ENCODE measurements at regions not wholly inside any gene's neighbourhood (a gene's known extent, or its start where the extent isn't known, plus 50 kb on each side); places are given as distances from the start of the nearest gene placed in this dataset.
"Not testable (repeated sequence)": the region's sequence is repeated elsewhere in the genome, so short reads cannot be mapped to it uniquely, and the experiment has no call there.

DNA sequence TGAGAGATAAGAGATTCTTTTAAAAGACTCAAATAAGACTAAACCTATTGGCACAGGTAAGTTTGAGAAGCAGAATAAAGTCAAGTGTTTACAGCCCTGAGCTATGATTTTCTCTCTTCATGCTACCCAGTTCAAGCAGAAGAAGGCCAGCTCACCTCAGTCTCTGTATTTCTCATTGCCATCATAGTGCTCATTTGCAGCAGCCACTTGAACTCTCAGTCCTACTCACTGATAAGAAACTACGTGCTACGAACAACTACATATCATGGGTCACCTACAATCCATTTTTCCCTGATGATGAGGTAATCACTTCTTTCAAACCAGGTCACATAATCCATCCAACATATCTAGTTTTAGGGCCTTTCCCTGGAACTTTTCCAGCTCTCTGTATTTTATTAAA is 617.5 kb downstream of the JRKL start:
- Histone ChIP-seq H3K4me3 (ENCODE audit: low read length) (no peak overlapping the region), H3K4me1 (ENCODE audit: insufficient read depth, low read length) (no peaks in the 10 kb centered on the region), H3K9me3 (ENCODE audit: low read length) (no peaks in the 10 kb centered on the region), H3K36me3 (ENCODE audit: insufficient read depth, low read length) (no peaks in the 10 kb centered on the region), H2AFZ (ENCODE audit: low read depth, low read length) (no peak overlapping the region), H3K27me3 (ENCODE audit: insufficient read depth, low read length) (peaks cover 3% of the 10 kb centered on the region)

DNA sequence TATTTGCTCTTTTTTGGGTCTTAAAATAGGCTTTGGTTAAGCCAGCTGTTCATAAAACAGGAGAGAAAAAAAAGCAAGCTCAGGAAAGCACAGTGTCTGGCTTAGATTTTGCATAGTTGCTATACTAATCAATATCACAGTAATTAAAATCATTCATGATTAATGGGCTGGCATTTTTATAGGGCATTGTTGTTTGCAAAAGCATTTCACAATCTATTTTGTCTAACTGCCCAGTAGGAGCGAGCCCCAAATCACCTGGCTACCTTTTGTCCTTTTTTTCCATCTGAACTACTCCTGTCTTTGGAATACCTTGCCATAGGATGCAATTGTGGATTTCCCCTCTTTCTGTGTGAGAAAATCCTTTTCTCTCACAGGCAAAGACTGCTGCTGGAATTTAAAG is 619.8 kb downstream of the JRKL start:
- peaks cover 3% of the 10 kb centered on the region for H3K27me3 ChIP-seq (ENCODE audit: insufficient read depth, low read length)
- no peak overlapping the region for H2AFZ ChIP-seq (ENCODE audit: low read depth, low read length)
- no peaks in the 10 kb centered on the region for H3K4me1 ChIP-seq (ENCODE audit: insufficient read depth, low read length)
- H3K9me3 ChIP-seq (ENCODE audit: low read length) = no peaks in the 10 kb centered on the region
- H3K36me3 ChIP-seq (ENCODE audit: insufficient read depth, low read length) = no peaks in the 10 kb centered on the region
- H3K4me3 ChIP-seq (ENCODE audit: low read length) = no peak overlapping the region

DNA sequence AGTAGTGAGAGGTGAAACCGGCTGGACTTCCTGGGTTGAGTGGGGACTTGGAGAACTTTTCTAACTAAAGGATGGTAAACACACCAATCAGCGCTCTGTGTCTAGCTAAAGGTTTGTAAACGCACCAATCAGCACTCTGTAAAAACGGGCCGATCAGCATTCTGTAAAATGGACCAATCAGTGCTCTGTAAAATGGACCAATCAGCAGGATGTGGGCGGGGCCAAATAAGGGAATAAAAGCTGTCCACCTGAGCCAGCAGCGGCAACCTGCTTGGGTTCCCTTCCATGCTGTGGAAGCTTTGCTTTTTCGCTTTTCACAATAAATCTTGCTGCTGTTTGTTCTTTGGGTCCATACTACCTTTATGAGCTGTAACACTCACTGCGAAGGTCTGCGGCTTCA is 621.2 kb downstream of the JRKL start:
- not testable (repeated sequence) for H3K4me3 ChIP-seq (ENCODE audit: low read length); H3K9me3 ChIP-seq (ENCODE audit: low read length); H2AFZ ChIP-seq (ENCODE audit: low read depth, low read length); H3K4me1 ChIP-seq (ENCODE audit: insufficient read depth, low read length); H3K36me3 ChIP-seq (ENCODE audit: insufficient read depth, low read length); H3K27me3 ChIP-seq (ENCODE audit: insufficient read depth, low read length)

DNA sequence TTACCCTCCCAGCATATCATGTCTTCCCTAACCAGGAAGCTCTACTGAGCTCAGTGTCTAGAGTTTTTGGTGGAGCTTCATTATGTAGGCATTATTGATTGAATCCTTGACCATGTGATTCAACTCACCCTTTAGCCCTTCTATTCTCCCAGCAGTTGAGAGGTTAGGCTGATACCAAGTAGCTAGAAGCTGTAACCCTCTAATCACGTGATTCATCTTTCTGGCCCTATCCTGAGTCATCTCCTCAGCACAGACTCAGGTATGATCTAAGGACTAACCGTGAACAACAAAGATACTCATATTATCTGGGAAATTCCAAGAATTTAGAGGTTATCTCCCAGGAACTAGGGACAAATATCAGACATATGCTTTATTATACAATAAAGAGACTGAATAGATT is 625.5 kb downstream of the JRKL start:
- Histone ChIP-seq H3K4me3 (ENCODE audit: low read length) (no peak overlapping the region), H3K36me3 (ENCODE audit: insufficient read depth, low read length) (no peaks in the 10 kb centered on the region), H2AFZ (ENCODE audit: low read depth, low read length) (no peak overlapping the region), H3K27me3 (ENCODE audit: insufficient read depth, low read length) (no peaks in the 10 kb centered on the region), H3K4me1 (ENCODE audit: insufficient read depth, low read length) (no peaks in the 10 kb centered on the region), H3K9me3 (ENCODE audit: low read length) (no peaks in the 10 kb centered on the region)

DNA sequence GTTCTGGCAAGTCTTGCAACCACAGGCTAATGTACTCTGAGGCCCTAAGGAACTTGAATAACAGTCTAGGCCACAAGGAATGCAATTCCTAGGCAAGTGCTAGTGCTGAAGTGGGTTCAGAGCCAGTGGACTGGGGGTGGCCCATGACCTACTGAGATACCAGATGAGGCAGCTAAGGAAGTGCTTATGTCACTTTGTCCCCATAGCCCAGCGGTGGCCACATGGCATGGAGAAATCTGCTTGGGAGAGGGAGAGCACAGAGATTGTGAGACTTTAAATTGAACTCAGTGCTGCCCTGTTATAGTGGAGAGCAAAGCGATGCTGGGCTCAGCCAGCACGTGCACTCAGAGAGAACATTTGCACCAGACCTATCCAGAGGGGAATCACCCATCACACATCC is 629.5 kb downstream of the JRKL start:
- Histone ChIP-seq H2AFZ (ENCODE audit: low read depth, low read length) (no peak overlapping the region), H3K9me3 (ENCODE audit: low read length) (no peaks in the 10 kb centered on the region), H3K27me3 (ENCODE audit: insufficient read depth, low read length) (no peaks in the 10 kb centered on the region), H3K36me3 (ENCODE audit: insufficient read depth, low read length) (no peaks in the 10 kb centered on the region), H3K4me3 (ENCODE audit: low read length) (no peak overlapping the region), H3K4me1 (ENCODE audit: insufficient read depth, low read length) (no peaks in the 10 kb centered on the region)

DNA sequence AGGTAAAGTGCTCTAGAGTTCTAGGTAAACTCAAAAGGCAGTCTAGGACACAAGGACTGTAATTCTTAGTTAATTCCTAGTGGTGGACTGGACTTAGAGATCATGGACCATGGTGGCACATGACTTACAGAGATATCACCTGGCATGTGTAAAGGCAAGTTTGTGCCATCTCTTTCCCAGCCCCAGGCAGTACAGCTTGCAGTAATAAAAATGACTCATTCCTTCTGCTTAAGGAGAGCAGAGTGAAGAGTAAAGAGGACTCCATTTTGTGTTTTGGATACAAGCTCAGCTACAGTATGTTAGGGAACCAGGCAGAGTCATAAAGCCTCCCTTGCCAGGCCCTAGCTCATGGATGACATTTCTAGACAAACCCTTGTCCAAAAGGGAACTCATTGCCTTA is 629.9 kb downstream of the JRKL start:
- Histone ChIP-seq H3K4me3 (ENCODE audit: low read length) (no peak overlapping the region), H2AFZ (ENCODE audit: low read depth, low read length) (no peak overlapping the region), H3K9me3 (ENCODE audit: low read length) (no peaks in the 10 kb centered on the region), H3K36me3 (ENCODE audit: insufficient read depth, low read length) (no peaks in the 10 kb centered on the region), H3K27me3 (ENCODE audit: insufficient read depth, low read length) (no peaks in the 10 kb centered on the region), H3K4me1 (ENCODE audit: insufficient read depth, low read length) (no peaks in the 10 kb centered on the region)

DNA sequence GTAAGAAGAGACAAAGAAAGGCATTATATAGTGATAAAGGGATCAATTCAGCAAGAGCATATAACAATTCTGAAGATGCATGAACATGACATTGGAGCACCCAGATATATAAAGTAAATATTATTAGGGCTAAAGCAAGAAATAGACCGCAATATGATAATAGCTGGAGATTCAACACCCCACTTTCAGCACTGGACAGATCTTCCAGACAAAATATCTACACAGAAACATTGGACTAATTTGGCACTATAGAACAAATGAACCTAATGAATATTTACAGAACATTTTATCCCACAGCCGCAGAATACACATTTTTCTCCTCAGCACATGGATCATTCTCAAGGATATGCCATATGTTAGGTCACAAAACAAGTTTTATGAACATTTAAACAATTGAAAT is 633.1 kb downstream of the JRKL start:
- Histone ChIP-seq H3K9me3 (ENCODE audit: low read length) (no peaks in the 10 kb centered on the region), H2AFZ (ENCODE audit: low read depth, low read length) (no peak overlapping the region), H3K4me1 (ENCODE audit: insufficient read depth, low read length) (no peaks in the 10 kb centered on the region), H3K27me3 (ENCODE audit: insufficient read depth, low read length) (no peaks in the 10 kb centered on the region), H3K4me3 (ENCODE audit: low read length) (no peak overlapping the region), H3K36me3 (ENCODE audit: insufficient read depth, low read length) (no peaks in the 10 kb centered on the region)

DNA sequence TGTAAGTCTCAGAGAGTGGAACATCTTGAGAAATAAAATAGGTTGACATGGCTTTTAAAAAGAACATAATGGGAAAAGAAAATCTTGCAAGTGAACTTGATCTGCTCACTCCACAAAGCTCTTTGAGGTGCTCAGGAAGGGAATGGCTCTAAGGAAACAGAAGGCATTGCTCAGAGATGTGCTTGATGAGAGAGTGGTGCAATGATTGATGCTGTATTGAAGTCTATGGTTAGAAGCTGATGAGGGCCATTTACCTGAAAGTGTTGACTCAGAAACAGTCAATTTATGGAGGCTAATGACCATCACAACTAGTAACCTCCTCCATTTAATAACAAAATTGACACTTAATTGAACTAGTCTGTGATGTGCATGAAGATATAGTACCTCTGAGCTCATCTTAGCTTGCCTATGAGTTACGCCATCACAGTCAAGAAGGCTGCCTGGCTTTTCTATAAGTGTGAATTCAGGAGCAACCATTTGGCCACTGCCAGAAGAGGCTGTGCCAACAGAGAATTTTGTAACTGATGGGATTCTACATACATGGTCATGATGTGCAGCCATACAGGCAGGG is 639.1 kb downstream of the JRKL start:
- Histone ChIP-seq H3K9me3 (ENCODE audit: low read length) (no peaks in the 10 kb centered on the region), H3K4me1 (ENCODE audit: insufficient read depth, low read length) (no peaks in the 10 kb centered on the region), H3K36me3 (ENCODE audit: insufficient read depth, low read length) (no peaks in the 10 kb centered on the region), H3K4me3 (ENCODE audit: low read length) (no peak overlapping the region), H2AFZ (ENCODE audit: low read depth, low read length) (no peak overlapping the region), H3K27me3 (ENCODE audit: insufficient read depth, low read length) (no peaks in the 10 kb centered on the region)

DNA sequence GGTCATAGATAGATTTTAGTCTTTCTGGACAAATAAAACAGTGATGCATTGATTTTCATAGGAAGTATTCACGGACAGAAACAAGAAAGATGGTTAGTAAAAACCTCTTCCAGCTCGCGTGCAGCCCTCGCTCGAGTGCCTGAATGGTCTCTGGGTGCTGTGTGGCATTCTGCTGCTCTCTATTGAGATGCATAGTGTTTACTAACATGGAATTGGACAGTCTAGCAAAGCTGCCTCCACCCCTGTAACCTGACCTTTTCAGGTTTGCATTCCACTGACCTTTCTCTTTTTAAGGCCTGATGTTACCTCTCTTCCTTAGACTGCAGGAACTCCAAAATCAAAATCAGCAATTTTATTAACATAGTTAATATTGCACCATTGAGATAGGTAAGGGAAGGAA is 643.4 kb downstream of the JRKL start:
- Histone ChIP-seq H3K4me1 (ENCODE audit: insufficient read depth, low read length) (no peaks in the 10 kb centered on the region), H3K9me3 (ENCODE audit: low read length) (no peaks in the 10 kb centered on the region), H3K36me3 (ENCODE audit: insufficient read depth, low read length) (no peaks in the 10 kb centered on the region), H3K27me3 (ENCODE audit: insufficient read depth, low read length) (no peaks in the 10 kb centered on the region), H3K4me3 (ENCODE audit: low read length) (no peak overlapping the region), H2AFZ (ENCODE audit: low read depth, low read length) (no peak overlapping the region)

DNA sequence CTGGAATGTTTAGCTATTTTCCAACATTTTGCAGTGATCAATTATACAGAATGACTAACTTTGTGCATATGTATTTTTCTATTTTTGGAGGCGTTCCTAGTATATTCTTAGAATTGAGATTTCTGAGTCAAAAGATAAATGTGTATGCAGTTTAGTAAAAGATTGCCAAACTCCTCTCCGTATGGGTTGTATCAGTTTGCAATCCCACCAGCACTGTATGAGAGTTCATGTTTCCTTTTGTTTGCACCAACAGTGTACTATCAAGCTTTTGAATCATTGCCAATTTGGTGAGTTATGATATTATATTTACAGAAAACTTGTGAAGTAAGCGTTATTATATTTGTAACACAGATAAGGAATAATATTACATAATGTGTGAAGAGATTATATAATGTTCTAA is 658.7 kb downstream of the JRKL start:
- H3K4me3 ChIP-seq (ENCODE audit: low read length) = no peak overlapping the region
- no peak overlapping the region for H2AFZ ChIP-seq (ENCODE audit: low read depth, low read length)
- no peaks in the 10 kb centered on the region for H3K27me3 ChIP-seq (ENCODE audit: insufficient read depth, low read length)
- H3K9me3 ChIP-seq (ENCODE audit: low read length) = no peaks in the 10 kb centered on the region
- H3K36me3 ChIP-seq (ENCODE audit: insufficient read depth, low read length) = no peaks in the 10 kb centered on the region
- no peaks in the 10 kb centered on the region for H3K4me1 ChIP-seq (ENCODE audit: insufficient read depth, low read length)

DNA sequence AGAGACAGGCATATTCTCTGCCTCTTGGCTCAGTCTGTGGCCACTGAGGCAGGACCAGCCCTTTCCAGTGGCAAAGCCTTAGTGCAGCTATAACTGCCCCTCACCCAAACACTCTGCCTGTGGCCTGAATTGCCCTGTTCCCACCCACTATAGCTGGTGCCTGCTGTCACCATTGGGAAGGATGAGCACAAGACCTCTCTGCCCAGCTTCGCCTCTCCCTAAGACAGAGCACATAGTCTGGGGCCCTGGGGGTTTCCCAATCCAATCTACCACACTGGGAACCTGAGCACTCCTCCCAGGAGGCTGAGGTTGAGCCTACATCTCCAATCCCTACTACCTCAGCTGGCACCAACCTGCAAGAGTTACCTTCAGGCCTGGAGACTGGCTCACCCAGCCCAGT is 670.4 kb downstream of the JRKL start:
- Histone ChIP-seq H2AFZ (ENCODE audit: low read depth, low read length) (no peak overlapping the region), H3K4me3 (ENCODE audit: low read length) (no peak overlapping the region), H3K4me1 (ENCODE audit: insufficient read depth, low read length) (no peaks in the 10 kb centered on the region), H3K9me3 (ENCODE audit: low read length) (no peaks in the 10 kb centered on the region), H3K27me3 (ENCODE audit: insufficient read depth, low read length) (no peaks in the 10 kb centered on the region), H3K36me3 (ENCODE audit: insufficient read depth, low read length) (no peaks in the 10 kb centered on the region)

DNA sequence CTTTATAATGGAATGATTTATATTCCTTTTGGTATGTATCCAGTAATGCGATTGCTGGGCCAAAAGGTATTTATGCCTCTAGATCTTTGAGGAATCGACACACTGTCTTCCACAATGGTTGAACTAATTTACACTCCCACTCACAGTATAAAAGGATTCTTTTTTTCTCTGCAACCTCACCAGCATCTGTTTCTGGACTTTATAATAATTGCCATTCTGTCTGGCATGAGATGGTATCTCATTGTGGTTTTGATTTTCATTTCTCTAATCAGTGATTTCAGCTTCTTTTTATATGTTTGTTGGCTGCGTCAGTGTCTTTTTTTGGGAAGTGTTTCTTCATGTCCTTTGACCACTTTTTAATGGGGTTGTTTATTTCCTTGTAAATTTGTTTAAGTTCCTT is 679.3 kb downstream of the JRKL start:
- Histone ChIP-seq H2AFZ (ENCODE audit: low read depth, low read length) (no peak overlapping the region), H3K36me3 (ENCODE audit: insufficient read depth, low read length) (no peaks in the 10 kb centered on the region), H3K4me1 (ENCODE audit: insufficient read depth, low read length) (no peaks in the 10 kb centered on the region), H3K9me3 (ENCODE audit: low read length) (no peaks in the 10 kb centered on the region), H3K4me3 (ENCODE audit: low read length) (no peak overlapping the region), H3K27me3 (ENCODE audit: insufficient read depth, low read length) (no peaks in the 10 kb centered on the region)

DNA sequence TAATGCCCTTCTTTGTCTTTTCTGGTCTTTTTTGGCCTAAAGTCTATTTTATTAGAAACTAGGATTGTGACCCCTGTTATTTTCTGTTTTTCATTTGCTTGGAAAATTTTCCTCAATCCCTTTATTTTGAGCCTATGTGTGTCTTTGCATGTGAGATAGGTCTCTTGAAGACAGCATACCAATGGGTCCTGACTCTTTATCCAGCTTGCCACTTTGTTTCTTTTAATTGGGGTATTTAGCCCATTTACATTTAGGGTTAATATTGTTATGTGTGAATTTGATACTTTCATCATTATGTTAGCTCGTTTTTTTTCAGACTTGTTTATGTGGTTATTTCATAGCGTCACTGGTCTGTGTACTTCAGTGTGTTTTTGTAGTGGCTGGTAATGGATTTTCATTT is 682.6 kb downstream of the JRKL start:
- no peaks in the 10 kb centered on the region for H3K36me3 ChIP-seq (ENCODE audit: insufficient read depth, low read length)
- no peak overlapping the region for H3K4me3 ChIP-seq (ENCODE audit: low read length)
- no peaks in the 10 kb centered on the region for H3K9me3 ChIP-seq (ENCODE audit: low read length)
- H3K27me3 ChIP-seq (ENCODE audit: insufficient read depth, low read length) = no peaks in the 10 kb centered on the region
- no peaks in the 10 kb centered on the region for H3K4me1 ChIP-seq (ENCODE audit: insufficient read depth, low read length)
- H2AFZ ChIP-seq (ENCODE audit: low read depth, low read length) = no peak overlapping the region

DNA sequence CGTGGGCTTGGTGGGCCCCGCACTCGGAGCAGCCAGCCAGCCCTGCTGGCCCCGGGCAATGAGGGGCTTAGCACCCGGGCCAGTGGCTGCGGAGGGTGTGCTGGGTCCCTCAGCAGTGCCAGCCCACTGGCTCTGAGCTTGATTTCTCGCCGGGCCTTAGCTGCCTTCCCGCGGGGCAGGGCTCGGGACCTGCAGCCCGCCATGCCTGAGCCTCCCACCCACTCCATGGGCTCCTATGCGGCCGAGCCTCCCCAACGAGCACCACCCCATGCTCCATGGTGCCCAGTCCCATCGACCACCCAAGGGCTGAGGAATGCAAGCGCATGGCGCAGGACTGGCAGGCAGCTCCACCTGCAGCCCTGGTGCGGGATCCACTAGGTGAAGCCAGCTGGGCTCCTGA is 686.9 kb downstream of the JRKL start:
- H3K36me3 ChIP-seq (ENCODE audit: insufficient read depth, low read length); H2AFZ ChIP-seq (ENCODE audit: low read depth, low read length); H3K4me3 ChIP-seq (ENCODE audit: low read length); H3K4me1 ChIP-seq (ENCODE audit: insufficient read depth, low read length); H3K9me3 ChIP-seq (ENCODE audit: low read length); H3K27me3 ChIP-seq (ENCODE audit: insufficient read depth, low read length): not testable (repeated sequence)

Measured in neuron (in vitro differentiated cells).